ENCODE measurements at regions not wholly inside any gene's neighbourhood (a gene's known extent, or its start where the extent isn't known, plus 50 kb on each side); places are given as distances from the start of the nearest gene placed in this dataset.

GRCh38 chr1:96178053-96178452 lies 543.5 kb upstream of the PTBP2 start:
- TF ChIP-seq POLR2AphosphoS5 (IDR thresholded peaks at IDR 0.05): no peak
- TF ChIP-seq POLR2A (IDR thresholded peaks at IDR 0.05): no peak
